NCI-H1417 (cell line): ENCODE measurements at regions not wholly inside any gene's neighbourhood (a gene's known extent, or its start where the extent isn't known, plus 50 kb on each side); places are given as distances from the start of the nearest gene placed in this dataset.

ENCODE experiments used
- DNase-seq, 3 experiments: peaks; one replicate each; lab custom pipeline; 2025; lab: John Stamatoyannopoulos, UW

GRCh38 chr13:109599901-109600657, 186.3 kb downstream of the IRS2 start:
- no peak for DNase-seq

DNA sequence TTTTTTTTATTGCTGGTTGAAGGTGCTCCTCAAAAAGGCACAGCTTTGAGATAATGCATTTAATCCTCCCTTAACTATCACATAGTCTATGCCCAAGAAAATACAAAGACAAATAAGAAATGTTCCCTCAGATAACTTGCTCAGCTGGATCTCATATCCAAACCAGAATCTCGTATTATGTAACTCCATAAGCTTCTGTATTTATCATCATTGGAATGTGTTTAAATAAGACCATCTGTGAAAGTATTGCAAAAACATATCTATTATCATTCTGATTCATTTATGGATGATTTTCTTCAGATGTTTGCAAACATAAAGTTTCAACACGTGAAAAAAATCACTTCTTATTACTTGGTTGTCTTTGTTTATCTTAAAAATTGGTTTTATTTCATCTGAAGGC, 190.9 kb downstream of the IRS2 start:
- DNase-seq = no peak

- no peak for DNase-seq
Observed at GRCh38 chr13:109593230-109593629, 193.2 kb downstream of the IRS2 start.

GRCh38 chr13:109592770-109593169, 193.6 kb downstream of the IRS2 start:
- DNase-seq = peak in 2 of 3 experiments; percentile 7 to 67

- DNase-seq = no peak
Observed at GRCh38 chr13:109587689-109588088, 198.7 kb downstream of the IRS2 start.

GRCh38 chr13:109586509-109587346, 199.7 kb downstream of the IRS2 start:
- DNase-seq = no peak

GRCh38 chr13:109584844-109585361, 201.5 kb downstream of the IRS2 start:
- no peak for DNase-seq

DNA sequence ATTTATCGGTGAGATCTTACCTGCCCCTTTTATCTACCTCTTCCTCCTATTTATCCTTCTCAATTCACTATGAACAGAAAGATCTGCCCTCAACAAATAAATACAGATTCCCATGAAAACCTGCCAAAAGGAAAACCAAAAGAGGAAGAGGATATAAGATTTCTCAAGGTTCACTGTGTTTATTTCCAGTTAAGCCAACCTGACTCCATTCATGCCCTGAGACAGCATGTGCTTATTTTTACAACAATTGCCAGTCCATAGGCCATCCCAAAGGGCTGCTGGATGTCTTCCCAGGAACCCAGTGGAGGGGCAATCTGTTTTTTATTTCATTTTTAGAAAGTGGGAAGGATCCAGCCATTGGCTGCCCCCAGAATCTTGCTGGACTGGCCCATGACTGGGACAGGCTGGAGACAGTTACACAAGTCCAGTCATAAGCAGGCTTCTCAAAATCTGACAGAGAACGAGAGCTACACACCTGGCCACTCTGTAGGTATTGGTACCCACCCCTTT, 209.1 kb downstream of the IRS2 start:
- no peak for DNase-seq

DNA sequence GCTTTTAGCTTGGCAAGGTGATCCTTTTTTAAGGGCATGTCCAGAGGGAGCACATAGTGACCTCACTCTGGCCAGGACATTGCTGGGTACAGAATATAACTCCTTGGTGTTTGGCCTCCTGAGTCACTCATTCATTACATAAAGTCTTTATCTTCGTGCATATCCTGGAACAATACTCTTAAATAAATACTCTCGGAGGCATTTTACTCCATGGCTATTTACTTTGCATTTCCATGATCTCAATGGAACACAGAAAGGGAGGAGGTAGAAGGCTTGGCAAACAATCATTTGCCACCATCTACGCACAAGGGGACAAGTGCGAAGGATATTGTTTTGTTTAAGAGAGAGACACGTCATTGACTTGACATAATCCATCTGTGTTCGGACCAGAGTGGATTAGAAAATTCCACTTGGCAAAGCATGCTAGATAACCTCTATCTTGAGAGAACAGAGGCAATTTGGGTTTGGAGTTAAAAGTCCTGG, 210.0 kb downstream of the IRS2 start:
- no peak for DNase-seq

DNA sequence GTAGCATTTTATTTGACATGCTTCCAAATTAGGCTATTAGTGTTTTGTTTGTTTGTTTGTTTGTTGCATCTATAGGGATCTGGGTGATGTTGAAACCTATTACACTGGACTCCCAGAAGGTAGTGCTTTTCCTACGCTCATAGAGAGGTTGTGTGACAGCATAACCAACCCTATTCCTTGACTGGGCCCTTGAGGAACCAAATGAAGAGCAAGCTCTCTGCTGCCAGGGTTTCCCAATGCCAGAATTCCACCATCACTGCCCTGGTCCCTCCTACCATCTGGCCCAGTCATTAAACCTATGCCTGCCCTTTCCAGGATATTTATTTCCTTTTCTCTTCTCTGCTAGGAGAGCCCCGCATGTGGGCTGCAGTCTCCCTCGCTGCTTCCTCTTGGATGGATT, 210.6 kb downstream of the IRS2 start:
- no peak for DNase-seq

GRCh38 chr13:109572389-109572788, 214.0 kb downstream of the IRS2 start:
- DNase-seq = no peak

GRCh38 chr13:109569958-109570711, 216.2 kb downstream of the IRS2 start:
- no peak for DNase-seq

DNA sequence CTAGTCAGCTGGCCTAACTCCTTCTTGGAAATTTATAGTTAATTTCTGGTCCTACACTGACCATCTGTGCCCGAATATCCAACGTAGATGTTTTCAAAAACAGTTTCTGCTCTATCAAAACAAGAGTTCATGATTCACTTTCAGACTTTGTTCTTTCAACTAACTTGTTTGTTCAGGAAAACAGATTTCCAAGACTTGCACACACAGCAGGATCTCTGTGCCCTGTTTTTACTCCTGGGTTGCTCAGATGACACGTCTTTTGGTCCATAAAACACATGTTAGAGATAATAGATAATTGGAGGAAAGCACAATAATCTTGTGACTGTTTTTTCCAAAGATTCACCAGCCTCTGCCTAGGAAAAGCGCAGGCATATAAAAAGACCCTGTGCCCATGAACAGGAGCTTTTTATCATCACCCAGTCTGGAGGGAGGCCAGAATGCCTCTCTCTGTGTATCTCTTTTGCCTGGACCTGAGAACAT, 218.0 kb downstream of the IRS2 start:
- DNase-seq = no peak

DNA sequence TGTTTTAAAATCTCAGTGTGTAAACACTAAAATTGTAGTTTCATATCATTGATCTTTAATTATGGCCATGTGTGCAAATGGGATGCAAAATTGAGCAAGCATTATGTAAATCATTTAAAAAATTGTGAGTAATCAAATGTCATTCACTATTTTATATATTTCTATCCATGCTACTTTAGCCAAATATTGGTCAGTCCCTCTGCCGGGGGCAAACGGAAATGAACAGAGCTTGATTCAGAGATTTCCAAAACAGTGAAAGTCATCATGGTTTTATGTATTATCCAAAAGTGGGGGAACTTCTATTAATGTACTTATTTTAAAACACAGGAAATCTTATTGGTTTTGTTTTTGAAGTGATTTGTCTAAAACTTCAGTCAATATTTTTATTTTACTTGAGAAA, 219.1 kb downstream of the IRS2 start:
- DNase-seq = no peak

GRCh38 chr13:109565877-109566276, 220.5 kb downstream of the IRS2 start:
- no peak for DNase-seq

- no peak for DNase-seq
Observed at GRCh38 chr13:109548374-109548773, 238.0 kb downstream of the IRS2 start.

DNA sequence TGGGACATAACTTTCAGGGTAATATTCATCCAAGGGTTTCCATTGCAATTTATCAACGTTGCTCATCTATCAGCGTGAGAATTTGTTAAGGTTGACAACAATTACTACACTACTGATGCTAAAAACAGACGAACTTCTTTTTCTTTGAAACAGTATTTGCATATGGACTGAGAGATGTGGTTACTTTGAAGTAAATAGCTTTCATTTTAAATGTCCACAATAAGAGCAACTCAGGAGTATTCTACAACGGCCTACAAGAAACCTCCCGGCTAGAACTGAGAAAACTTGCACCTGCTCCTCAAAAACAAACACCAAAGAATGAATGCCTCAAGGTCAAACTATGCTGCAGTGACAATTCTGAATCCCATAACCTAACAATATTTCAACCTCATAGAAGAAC, 238.4 kb downstream of the IRS2 start:
- DNase-seq = no peak

DNA sequence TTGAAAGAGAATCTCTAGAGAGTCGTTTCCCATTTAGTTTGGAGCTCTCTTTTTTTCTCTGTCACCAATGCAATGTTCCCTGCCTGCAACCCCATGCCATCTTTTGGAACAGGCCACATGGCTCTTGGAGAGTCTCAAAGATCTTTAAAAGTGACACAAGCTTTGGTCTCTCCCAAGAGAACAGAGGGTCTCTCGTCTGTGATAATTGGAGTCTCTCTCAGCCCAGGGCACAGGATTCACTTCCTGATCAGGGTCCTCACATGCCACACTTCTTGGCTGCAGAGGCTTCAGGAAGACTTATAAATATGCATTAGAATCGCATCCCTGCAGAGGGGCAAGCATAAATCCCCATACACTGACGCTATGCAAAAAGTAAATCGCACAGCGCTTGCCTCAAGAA, 240.5 kb downstream of the IRS2 start:
- DNase-seq = no peak

- no peak for DNase-seq
Observed at GRCh38 chr13:109541081-109541480, 245.3 kb downstream of the IRS2 start.

GRCh38 chr13:109537584-109537983, 248.8 kb downstream of the IRS2 start:
- DNase-seq = no peak

- DNase-seq = no peak
Observed at GRCh38 chr13:109533350-109533749, 253.0 kb downstream of the IRS2 start.

DNA sequence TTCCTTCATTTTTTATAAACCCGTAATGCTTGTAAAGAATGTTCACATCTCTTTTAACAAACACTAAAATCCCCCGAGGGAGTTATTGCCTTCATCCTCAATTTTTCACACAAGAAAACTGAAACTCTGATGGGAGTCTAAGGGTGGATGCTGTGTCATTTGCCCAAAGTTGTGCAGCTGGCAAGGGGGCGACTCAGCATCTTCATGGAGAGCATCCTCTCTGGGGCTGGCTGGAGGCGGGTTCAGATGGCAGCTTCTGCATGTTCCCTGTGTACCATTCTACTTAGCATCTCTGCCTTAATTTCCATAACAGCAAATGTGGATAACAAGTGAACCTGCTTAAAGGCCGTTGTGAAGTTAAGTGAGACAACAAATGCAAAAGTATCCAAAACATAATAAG, 256.4 kb downstream of the IRS2 start:
- DNase-seq = no peak
